Heart left ventricle (tissue), 13 donors: ENCODE measurements at regions not wholly inside any gene's neighbourhood (a gene's known extent, or its start where the extent isn't known, plus 50 kb on each side); places are given as distances from the start of the nearest gene placed in this dataset.

Source experiments
- CTCF ChIP-seq, 12 donors: fragments of 200-600 bp; sonication (generic) in 4 of 12; IDR thresholded peaks; one replicate each; pipeline versions ENCODE4 v1.5.0 to v1.8.0; 2018 to 2022; ENCODE audit warnings: antibody characterized with exemption in 12 of 12, mild to moderate bottlenecking in 5 of 12
- POLR2A ChIP-seq, 2 donors: fragments of 450-650 bp; IDR thresholded peaks; one replicate each; pipeline ENCODE4 v1.6.1; 2017; ENCODE audit warnings: antibody characterized with exemption in 2 of 2, mild to moderate bottlenecking in 2 of 2, moderate library complexity in 2 of 2
- donor health status: ischemic (EF 13 %, LVEDD 7.1; RV severe dilation, severe dysfunction).
- donor health status: DM: no; HTN: yes; CAD: no.
- donor health status: DM: no; HTN: no; CAD: no.
- donor health status: ischemic (EF 25% LVEDD 6.9; RV normal size, moderate dysfunction).
- donor health status: ischemic (EF 25% LVEDD 5.7; RV mildly dilated, moderate dysfunction).
- donor health status: ischemic (EF 35%, LVEDD 5.7; RV mildly dilated, moderate dysfunction).
- donor health status: nonischemic (EF 11% LVEDD 7.7; RV severe dilation, severe dysfunction).
- donor health status: DM: yes; HTN: yes; CAD: no.
- donor health status: PGD.
- donor health status: ischemic (EF 29% LVEDD 5.4; RV normal size, mild dysfunction).
- donor health status: nonischemic (EF 23%, LVEDD 6.1; RV moderate dilation, normal function).

DNA sequence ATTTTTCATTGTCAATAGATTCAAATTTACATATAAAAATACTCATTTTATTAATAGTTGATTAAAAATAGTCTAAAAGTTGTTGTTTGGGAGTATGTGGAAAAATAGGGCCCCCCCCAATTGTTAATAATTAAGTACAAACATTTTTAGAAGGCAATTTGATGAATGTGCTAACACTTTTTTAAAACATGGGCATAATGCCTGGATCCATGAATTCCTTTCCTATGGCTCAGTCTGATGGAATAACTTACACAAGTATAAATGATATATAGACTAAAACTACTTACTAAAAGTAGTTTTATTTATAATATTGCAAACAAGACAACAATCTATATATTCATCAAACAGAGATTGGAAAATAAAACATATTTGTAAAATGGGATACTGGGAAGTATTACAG is 247.2 kb upstream of the LRRN1 start:
- TF ChIP-seq CTCF (IDR thresholded peaks at IDR 0.05) (no peak), POLR2A (IDR thresholded peaks at IDR 0.05) (no peak)
